Liver (tissue), 3 donors: ENCODE measurements at regions not wholly inside any gene's neighbourhood (a gene's known extent, or its start where the extent isn't known, plus 50 kb on each side); places are given as distances from the start of the nearest gene placed in this dataset.

Experiments used
- EGR1 ChIP-seq, 2 donors: IDR thresholded peaks; 2 replicates each; pipeline ENCODE4 v1.6.1; 2016 to 2018; ENCODE audit warnings: antibody characterized with exemption in 2 of 2, low read depth in 2 of 2
- GABPA ChIP-seq, 2 donors: IDR thresholded peaks in 1 of 2; conservative IDR thresholded peaks in 1 of 2; 2 replicates each; pipeline ENCODE4 v1.6.1; 2016; ENCODE audit warnings: antibody characterized with exemption in 2 of 2, mild to moderate bottlenecking in 1 of 2, moderate library complexity in 1 of 2
- JUND ChIP-seq, 2 donors: IDR thresholded peaks; 2 replicates each; pipeline ENCODE4 v1.6.1; 2016; ENCODE audit warnings: antibody characterized with exemption in 2 of 2
- NR2F2 ChIP-seq: IDR thresholded peaks from 2 replicates; pipeline ENCODE4 v1.6.1; 2016; ENCODE audit warnings: antibody characterized with exemption
- RAD21 ChIP-seq, 2 donors: IDR thresholded peaks; 2 replicates each; pipeline ENCODE4 v1.6.1; 2016; ENCODE audit warnings: antibody characterized with exemption in 2 of 2, mild to moderate bottlenecking in 2 of 2
- RXRA ChIP-seq, 2 donors: IDR thresholded peaks; 2 replicates each; pipeline ENCODE4 v1.6.1; 2017 to 2018; ENCODE audit warnings: antibody characterized with exemption in 2 of 2, mild to moderate bottlenecking in 1 of 2
- SP1 ChIP-seq: IDR thresholded peaks from 2 replicates; pipeline ENCODE4 v1.6.1; 2018; ENCODE audit warnings: antibody characterized with exemption, mild to moderate bottlenecking
- TAF1 ChIP-seq: conservative IDR thresholded peaks from 2 replicates; pipeline ENCODE4 v1.6.1; 2016; ENCODE audit warnings: antibody characterized with exemption, mild to moderate bottlenecking
- TF ChIP-seq, protein P1 (sequence below): fragments of 150-350 bp; IDR thresholded peaks from 2 replicates; pipeline ENCODE4 v1.5.1; 2017; ENCODE audit warnings: improper control_type of control experiment, low read depth, low read length; ENCODE audit not compliant: missing input control
- TF ChIP-seq, protein P2 (sequence below): IDR thresholded peaks from 2 replicates; pipeline ENCODE4 v1.6.1; 2016; ENCODE audit warnings: antibody characterized with exemption, mild to moderate bottlenecking
- TF ChIP-seq, protein P3 (sequence below): IDR thresholded peaks from 2 replicates; pipeline ENCODE4 v1.6.1; 2016; ENCODE audit warnings: antibody characterized with exemption
- TF ChIP-seq, protein P4 (sequence below): IDR thresholded peaks from 2 replicates; pipeline ENCODE4 v1.6.1; 2016; ENCODE audit warnings: antibody characterized with exemption
- TF ChIP-seq, protein P5 (sequence below): IDR thresholded peaks from 2 replicates; pipeline ENCODE4 v1.6.1; 2016; ENCODE audit warnings: antibody characterized with exemption
- donor health status: healthy.
- donor health status: healthy.

DNA sequence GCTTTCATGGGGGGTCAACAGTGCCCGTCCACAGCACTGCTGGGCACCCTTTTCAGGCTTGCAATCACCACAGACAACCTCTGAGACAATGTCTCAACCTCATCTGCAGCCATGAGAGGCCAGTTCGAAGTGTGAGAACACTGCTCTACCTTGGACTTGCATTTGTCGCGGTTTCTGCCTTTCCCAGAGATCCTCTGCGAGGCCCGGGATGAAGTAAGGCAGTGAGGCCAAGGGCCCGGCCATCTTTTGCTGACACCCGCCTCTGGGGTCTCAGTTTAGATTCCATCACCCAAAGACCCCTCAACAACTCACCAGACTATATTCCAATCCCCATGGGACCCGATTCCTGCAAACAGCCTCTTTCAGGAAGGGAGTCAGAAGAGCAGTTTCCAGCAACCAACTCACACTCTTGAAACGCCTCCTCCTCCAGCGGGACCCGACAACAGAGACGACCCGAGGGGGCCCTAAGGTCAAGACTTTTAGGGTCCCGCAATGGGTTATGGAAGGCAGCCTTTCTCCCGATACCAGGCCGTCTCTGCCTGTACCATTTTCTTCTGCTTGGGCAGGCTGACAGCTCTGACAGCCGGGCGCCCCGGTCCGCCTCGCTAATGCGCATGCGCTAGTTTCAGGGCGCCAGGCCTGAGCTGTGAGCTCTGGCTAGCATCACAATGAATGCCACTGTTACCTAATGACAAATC, 576.0 kb downstream of the KCNJ18 start:
- no peak for TF ChIP-seq RAD21 (IDR thresholded peaks at IDR 0.05)
- TF ChIP-seq, protein P1, sequence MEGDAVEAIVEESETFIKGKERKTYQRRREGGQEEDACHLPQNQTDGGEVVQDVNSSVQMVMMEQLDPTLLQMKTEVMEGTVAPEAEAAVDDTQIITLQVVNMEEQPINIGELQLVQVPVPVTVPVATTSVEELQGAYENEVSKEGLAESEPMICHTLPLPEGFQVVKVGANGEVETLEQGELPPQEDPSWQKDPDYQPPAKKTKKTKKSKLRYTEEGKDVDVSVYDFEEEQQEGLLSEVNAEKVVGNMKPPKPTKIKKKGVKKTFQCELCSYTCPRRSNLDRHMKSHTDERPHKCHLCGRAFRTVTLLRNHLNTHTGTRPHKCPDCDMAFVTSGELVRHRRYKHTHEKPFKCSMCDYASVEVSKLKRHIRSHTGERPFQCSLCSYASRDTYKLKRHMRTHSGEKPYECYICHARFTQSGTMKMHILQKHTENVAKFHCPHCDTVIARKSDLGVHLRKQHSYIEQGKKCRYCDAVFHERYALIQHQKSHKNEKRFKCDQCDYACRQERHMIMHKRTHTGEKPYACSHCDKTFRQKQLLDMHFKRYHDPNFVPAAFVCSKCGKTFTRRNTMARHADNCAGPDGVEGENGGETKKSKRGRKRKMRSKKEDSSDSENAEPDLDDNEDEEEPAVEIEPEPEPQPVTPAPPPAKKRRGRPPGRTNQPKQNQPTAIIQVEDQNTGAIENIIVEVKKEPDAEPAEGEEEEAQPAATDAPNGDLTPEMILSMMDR: no peak
- TF ChIP-seq, protein P2, sequence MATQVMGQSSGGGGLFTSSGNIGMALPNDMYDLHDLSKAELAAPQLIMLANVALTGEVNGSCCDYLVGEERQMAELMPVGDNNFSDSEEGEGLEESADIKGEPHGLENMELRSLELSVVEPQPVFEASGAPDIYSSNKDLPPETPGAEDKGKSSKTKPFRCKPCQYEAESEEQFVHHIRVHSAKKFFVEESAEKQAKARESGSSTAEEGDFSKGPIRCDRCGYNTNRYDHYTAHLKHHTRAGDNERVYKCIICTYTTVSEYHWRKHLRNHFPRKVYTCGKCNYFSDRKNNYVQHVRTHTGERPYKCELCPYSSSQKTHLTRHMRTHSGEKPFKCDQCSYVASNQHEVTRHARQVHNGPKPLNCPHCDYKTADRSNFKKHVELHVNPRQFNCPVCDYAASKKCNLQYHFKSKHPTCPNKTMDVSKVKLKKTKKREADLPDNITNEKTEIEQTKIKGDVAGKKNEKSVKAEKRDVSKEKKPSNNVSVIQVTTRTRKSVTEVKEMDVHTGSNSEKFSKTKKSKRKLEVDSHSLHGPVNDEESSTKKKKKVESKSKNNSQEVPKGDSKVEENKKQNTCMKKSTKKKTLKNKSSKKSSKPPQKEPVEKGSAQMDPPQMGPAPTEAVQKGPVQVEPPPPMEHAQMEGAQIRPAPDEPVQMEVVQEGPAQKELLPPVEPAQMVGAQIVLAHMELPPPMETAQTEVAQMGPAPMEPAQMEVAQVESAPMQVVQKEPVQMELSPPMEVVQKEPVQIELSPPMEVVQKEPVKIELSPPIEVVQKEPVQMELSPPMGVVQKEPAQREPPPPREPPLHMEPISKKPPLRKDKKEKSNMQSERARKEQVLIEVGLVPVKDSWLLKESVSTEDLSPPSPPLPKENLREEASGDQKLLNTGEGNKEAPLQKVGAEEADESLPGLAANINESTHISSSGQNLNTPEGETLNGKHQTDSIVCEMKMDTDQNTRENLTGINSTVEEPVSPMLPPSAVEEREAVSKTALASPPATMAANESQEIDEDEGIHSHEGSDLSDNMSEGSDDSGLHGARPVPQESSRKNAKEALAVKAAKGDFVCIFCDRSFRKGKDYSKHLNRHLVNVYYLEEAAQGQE: no peak
- TF ChIP-seq, protein P3, sequence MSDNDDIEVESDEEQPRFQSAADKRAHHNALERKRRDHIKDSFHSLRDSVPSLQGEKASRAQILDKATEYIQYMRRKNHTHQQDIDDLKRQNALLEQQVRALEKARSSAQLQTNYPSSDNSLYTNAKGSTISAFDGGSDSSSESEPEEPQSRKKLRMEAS: no peak
- TF ChIP-seq NR2F2: no peak
- no peak for TF ChIP-seq TAF1
- TF ChIP-seq RXRA (IDR thresholded peaks at IDR 0.05): no peak
- TF ChIP-seq, protein P4, sequence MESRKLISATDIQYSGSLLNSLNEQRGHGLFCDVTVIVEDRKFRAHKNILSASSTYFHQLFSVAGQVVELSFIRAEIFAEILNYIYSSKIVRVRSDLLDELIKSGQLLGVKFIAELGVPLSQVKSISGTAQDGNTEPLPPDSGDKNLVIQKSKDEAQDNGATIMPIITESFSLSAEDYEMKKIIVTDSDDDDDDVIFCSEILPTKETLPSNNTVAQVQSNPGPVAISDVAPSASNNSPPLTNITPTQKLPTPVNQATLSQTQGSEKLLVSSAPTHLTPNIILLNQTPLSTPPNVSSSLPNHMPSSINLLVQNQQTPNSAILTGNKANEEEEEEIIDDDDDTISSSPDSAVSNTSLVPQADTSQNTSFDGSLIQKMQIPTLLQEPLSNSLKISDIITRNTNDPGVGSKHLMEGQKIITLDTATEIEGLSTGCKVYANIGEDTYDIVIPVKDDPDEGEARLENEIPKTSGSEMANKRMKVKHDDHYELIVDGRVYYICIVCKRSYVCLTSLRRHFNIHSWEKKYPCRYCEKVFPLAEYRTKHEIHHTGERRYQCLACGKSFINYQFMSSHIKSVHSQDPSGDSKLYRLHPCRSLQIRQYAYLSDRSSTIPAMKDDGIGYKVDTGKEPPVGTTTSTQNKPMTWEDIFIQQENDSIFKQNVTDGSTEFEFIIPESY: no peak
- no peak for TF ChIP-seq JUND (IDR thresholded peaks at IDR 0.05)
- TF ChIP-seq GABPA (IDR thresholded peaks at IDR 0.05 in 1 of 2, conservative IDR thresholded peaks at IDR 0.05 in 1 of 2): no peak
- no peak for TF ChIP-seq EGR1 (IDR thresholded peaks at IDR 0.05; ENCODE audit: low read depth in 2 of 2)
- TF ChIP-seq, protein P5, sequence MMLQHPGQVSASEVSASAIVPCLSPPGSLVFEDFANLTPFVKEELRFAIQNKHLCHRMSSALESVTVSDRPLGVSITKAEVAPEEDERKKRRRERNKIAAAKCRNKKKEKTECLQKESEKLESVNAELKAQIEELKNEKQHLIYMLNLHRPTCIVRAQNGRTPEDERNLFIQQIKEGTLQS: no peak
- TF ChIP-seq SP1: no peak
